GM18498 (cell line): ENCODE measurements at regions not wholly inside any gene's neighbourhood (a gene's known extent, or its start where the extent isn't known, plus 50 kb on each side); places are given as distances from the start of the nearest gene placed in this dataset.

Experiments
- ATAC-seq: cut with Tn5 transposase; IDR thresholded peaks from one replicate; pipeline ENCODE4 v1.9.1; 2021; ENCODE audit warnings: mild to moderate bottlenecking, moderate library complexity; ENCODE audit not compliant: unreplicated experiment

DNA sequence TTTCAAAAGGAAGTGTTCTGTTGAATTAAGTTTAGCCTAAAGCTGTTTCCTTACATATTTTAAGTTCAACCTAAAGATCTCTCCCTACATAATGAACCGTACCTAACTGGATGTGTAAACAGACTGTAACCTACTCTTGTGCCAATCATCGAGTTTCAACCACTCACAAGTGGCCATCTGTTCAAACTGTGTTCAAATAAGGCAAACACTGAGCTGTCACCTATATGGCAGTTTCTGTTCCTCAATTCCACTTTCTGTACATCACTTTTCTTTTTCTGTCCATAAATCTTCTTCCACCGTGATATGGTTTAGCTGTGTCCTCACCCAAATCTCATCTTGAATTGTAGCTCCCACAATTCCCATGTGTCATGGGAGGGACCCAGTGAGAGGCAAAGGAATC, 428.6 kb downstream of the HACE1 start:
- ATAC-seq = no peak

GRCh38 chr6:104428184-104428583, 431.5 kb downstream of the HACE1 start:
- no peak for ATAC-seq

DNA sequence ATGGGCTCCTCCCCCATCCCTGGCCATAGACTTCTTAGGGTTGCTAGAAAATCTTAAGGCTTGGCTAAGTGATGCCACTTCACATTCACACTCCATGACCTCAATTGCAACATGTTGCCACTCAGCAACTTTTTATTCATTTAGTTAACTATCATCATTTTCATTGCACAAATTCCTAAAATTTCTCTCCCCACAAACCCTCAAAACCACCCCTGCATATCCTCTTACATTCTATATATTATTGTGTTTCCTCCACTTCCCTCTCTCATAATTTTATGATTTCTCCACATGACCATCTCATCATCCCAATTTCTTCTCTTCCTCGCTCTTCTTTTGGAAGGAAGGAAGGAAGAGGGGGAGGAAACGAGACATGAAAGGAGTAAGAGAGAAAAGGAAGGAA, 436.0 kb downstream of the HACE1 start:
- no peak for ATAC-seq

DNA sequence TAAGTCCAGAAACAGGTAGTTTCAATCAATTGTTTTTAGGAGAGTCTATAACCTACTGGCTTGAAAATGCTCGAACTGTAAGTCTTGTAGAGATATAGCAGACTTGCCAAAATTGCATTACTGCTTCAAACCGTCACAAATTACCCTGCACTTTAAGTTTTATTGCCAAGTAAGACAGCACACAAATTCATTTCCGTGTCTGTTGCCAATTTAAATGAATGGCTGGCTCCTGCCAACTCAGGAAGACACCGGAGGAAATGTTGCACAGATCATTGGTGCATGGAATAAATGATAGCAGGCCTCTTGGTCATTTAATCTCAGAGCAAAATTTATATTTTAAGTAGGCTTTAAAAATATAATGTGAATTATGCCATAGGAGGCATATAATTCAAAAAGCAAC, 438.1 kb downstream of the HACE1 start:
- ATAC-seq = no peak

DNA sequence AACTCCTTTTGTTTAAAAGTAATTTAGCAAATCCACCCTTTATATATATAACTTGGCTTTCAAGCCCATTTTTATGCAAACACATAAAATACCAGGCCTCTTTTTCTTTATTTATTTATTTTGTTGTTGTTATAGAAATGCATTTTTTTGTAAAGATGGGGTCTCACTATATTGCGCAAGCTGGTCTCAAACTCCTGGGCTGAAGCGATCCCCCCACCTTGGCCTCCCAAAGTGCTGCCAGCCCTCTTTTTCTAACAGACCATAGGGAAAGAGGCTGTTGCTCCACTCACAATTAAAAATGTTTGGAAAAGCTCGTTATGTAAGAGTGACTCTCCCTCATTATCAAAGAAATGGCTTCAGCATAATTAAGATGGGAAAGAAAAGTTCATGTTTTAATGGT, 440.9 kb downstream of the HACE1 start:
- ATAC-seq = no peak

GRCh38 chr6:104418125-104418524, 441.6 kb downstream of the HACE1 start:
- no peak for ATAC-seq

DNA sequence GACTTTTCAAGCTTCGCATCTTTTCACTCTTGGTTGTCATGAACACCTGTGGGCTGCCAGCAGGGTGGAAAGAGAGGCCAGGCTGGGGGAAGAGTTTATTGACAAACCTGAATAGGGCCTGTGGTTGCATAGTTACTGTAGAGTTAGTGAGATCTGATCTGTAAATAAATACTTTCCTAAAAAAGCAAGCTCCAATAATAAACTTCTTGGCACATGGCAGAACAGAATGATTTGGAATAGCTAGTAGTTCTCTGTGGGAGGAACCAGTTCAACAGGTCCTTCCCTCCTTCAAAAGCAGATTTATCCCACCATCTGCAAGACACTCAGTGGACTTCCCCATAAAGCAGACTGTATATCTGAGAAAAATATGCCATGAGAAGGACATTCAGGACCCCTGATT, 445.0 kb downstream of the HACE1 start:
- ATAC-seq = no peak

- ATAC-seq = no peak
Measured at GRCh38 chr6:104413767-104414166, 446.0 kb downstream of the HACE1 start.

DNA sequence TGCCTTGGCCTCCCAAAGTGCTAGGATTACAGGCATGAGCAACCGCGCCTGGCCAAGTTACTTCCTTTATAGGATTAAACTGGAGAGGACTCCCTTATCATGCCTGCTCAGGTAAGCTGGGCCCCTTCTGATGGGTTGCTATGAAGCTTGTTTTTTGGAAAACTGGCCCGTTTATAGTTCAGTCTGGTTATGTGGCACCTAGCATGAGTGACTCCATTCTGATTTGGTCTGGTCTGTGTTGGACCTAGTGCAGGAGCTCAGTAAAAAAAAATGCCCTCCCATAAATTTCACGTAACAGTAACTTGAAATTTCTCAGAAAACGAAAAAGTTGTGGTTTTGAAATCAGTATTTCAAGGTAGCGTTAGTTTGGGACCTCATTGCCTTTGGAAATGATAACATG, 448.4 kb downstream of the HACE1 start:
- ATAC-seq = no peak

DNA sequence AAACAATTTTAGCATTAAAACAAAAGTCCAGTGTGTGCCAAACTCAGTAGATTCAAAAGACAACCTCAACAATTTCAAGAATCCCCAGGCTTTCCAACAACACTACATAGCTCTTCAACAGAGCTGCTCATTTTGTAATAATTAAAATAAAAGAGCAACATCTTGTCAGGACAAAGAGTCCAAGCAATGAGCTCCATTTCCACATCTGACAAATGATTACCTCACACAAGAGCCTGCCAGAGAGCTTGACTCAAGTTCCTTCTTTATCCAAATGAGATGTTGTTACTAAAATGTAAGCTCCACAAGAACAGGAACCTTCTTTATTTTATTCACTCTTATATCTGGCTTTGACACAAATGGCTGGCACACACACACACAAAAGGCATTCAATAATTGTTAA, 449.8 kb downstream of the HACE1 start:
- ATAC-seq = no peak

GRCh38 chr6:104407957-104408356, 451.8 kb downstream of the HACE1 start:
- no peak for ATAC-seq

GRCh38 chr6:104404377-104404776, 455.3 kb downstream of the HACE1 start:
- no peak for ATAC-seq

- no peak for ATAC-seq
Measured at GRCh38 chr6:104402572-104402971, 457.1 kb downstream of the HACE1 start.

- no peak for ATAC-seq
Measured at GRCh38 chr6:104401926-104402325, 457.8 kb downstream of the HACE1 start.

GRCh38 chr6:104400844-104401243, 458.9 kb downstream of the HACE1 start:
- no peak for ATAC-seq

GRCh38 chr6:104396077-104396476, 463.6 kb downstream of the HACE1 start:
- ATAC-seq = no peak

DNA sequence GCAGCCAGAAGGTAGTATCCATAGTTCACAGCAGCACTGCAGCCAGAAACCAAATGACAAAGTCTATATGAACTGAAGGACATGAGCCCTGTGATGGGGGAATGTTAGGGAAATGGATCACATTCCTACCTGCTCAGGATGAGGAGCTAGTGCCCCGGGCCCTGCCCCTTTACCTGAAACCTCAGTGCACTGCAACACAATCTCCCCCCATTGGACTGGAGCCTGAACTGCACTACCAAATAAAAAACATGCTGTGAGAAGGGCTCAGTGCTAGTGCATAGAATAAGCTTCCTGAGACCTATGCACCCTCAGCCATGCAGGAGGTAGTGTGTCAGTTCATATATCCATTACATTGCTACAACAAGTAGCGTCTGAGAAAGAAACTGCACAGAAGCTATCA, 477.8 kb downstream of the HACE1 start:
- ATAC-seq = no peak

- no peak for ATAC-seq
Measured at GRCh38 chr6:104365451-104366234, 494.1 kb downstream of the HACE1 start.

DNA sequence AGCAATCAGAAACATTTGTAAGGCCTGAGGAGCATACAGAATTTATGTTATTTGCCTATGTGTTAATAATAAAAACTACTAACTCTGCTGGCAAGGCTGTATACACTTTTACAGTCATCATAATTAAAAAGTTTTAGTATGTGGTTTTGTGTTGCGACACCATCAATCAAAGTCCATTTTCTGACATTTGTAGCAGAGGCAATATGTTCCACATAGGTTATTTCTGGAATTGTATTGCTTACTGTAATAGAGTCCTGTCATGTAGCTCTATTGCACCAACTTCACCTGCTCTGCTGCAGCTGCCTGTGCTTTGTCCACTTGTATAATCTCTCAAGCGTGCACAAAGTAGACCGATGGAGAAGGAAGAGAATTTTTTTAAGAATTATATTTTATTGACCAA, 501.8 kb downstream of the HACE1 start:
- ATAC-seq = no peak

GRCh38 chr6:104356197-104356596, 503.5 kb downstream of the HACE1 start:
- no peak for ATAC-seq

- ATAC-seq = no peak
Measured at GRCh38 chr6:104349191-104349590, 510.5 kb downstream of the HACE1 start.

GRCh38 chr6:104344223-104344622, 515.5 kb downstream of the HACE1 start:
- no peak for ATAC-seq

- ATAC-seq = no peak
Measured at GRCh38 chr6:104332364-104332763, 527.4 kb downstream of the HACE1 start.
